KG1 (cell line): ENCODE measurements at regions not wholly inside any gene's neighbourhood (a gene's known extent, or its start where the extent isn't known, plus 50 kb on each side); places are given as distances from the start of the nearest gene placed in this dataset.

Experiments
- DNase-seq: peaks from one replicate; lab custom pipeline; 2025; lab: John Stamatoyannopoulos, UW

- DNase-seq = no peak
These were observed 1102.5 kb downstream of the CDH11 start for GRCh38 chr16:64019339-64019738.

DNA sequence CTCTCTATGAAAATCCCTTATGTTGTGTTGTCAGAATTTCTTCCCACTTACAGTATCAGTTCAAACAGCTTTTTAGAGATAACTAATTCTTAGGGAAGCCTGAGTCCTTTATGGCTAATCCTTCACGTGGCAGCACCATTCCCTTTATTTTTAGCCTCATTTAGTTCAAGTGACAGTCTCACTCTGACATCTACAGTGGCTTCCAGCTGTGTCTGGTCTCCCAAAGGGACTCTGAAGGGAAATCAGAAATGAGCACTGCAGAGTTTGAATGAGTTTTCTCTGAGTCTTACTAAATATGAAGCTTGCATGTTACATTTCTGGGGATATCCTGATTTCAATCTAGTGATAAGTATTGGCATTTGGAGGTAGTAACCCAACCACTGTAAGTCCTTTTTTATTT is 1104.1 kb downstream of the CDH11 start:
- no peak for DNase-seq

DNA sequence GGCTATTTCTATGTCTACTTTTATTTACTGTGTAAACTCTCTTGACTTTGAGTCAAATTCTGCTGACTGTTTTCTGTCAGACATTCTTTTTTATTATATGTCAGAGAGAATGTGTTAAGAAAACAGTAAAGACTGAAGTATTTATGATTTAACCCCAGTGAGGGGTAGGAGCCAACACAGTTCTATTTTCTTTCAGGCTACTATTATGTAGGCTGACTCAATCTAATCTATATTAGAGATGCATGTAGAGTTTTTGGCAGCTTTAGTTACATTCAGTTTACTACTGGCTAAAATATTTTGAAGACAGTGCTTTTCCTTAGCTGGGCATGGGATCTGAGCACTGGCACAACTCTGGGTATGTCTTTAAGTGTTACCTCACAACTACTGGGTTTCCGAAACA is 1108.0 kb downstream of the CDH11 start:
- DNase-seq = no peak

DNA sequence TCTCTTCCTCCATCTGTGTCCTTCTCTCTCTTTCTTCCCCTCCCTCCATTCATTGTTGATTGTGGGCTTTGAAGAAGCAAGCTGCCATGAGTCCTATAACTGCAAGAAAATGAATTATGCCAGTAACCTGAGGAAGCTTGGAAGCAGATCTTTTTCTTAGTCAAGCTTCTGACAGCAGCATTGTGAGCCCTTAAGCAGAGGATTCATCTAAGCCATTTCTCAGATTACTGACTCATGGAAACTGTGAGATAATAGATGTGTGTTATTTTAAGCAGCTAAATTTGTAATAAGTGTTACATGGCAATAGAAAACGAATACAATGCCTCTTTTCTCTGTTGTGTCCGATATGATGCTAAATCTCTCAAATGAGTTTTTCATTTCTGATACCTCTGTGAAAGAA is 1109.7 kb downstream of the CDH11 start:
- DNase-seq = no peak

- no peak for DNase-seq
These were observed 1110.2 kb downstream of the CDH11 start for GRCh38 chr16:64011650-64012049.

DNA sequence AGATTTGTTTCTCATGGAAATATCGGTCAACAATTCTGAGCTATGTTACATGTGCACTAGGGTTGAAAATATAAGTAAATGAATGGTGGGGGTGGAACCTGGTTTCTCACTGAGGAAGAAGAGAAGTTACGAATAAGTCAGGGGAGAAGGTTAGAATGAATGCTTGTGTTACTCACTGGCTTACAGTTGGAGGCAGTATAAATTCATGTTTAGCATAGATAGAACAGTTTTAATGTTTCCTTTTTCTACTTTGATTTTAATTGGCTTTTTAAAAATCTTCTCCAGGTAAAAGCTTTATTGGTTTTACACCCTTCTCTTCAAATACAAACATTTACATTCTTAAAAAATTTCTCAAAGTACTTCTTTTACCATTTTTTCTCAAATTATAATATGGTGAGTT is 1113.7 kb downstream of the CDH11 start:
- DNase-seq = no peak

DNA sequence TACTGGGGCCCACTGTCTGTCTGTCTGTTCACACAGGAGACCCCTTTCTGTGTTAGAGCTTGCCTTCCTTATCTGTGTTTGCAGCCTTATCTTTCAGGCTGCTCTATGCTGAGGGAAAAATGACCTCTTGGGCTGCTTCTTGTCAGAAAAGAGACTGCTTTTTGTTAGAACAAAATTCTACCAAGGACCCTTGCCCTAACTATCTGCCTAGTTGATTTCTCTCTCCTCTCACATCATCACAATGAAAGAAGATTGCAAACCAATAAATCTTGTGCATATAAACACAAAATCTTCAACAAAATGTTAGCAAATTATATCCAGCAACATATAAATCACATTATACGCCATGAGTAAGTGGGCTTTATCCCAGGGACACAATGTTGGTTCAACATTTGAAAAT is 1117.7 kb downstream of the CDH11 start:
- DNase-seq = no peak

DNA sequence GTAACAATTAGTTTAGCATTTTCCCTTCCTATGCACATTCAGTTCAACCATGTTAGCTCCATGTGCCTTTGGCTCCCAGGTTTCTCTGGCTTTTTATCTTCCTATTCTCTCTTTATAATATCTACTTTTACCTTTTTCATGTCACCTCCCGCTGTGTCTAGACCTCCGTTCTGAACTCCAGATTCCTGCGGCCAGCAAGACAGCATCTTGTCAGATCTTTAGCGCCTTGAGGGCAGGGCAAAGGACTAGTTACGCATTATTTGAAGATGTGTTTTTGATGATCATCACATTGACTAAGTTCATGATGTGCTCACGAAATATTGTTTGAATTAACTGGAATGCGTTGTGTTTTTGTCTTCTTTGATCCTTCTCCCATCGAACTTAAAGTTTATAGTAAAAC is 1126.8 kb downstream of the CDH11 start:
- DNase-seq = no peak

DNA sequence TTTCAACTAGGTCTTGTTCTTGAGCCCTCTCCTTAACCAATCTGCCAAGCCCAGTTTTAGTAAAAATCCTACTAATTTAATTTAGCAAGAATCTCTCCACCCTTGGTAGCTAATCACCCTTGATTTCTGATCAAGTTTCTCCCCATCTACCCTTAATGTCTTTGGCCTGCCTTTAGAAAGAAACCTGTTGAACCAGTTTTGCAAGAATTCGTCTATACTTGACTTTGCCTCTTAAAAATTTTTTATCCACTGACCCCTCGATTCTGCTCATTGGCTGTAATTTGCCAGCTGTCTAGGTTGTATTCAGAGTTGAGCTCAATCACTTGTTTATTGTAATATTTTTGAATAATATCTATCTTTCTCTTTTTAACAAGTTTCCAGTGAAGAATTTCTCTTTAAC is 1138.5 kb downstream of the CDH11 start:
- no peak for DNase-seq

GRCh38 chr16:63982741-63983140 is 1139.1 kb downstream of the CDH11 start:
- DNase-seq = no peak

- DNase-seq = no peak
These were observed 1139.8 kb downstream of the CDH11 start for GRCh38 chr16:63982110-63982509.

GRCh38 chr16:63981639-63982038 is 1140.2 kb downstream of the CDH11 start:
- DNase-seq = no peak

- no peak for DNase-seq
These were observed 1141.1 kb downstream of the CDH11 start for GRCh38 chr16:63980763-63981162.

DNA sequence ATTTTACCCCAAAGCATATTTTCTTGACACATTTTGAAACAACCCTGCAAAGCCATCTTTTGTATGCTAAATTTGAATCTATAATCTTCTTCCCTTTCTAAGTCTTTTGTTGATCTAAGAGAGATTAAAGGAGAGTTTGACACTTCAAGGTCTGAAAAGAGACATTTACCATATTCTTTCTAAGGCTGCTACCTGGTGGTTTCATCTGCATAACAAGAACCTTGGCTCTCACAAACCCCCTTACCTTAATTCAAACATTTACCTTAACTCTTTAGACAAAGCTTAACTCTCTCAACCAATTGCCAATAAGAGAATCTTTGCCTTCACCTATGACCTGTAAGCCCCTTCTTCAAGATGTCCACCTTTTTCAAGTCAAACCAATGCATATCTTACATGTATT is 1143.6 kb downstream of the CDH11 start:
- DNase-seq = no peak

GRCh38 chr16:63976345-63976744 is 1145.5 kb downstream of the CDH11 start:
- no peak for DNase-seq

GRCh38 chr16:63975669-63976068 is 1146.2 kb downstream of the CDH11 start:
- no peak for DNase-seq

DNA sequence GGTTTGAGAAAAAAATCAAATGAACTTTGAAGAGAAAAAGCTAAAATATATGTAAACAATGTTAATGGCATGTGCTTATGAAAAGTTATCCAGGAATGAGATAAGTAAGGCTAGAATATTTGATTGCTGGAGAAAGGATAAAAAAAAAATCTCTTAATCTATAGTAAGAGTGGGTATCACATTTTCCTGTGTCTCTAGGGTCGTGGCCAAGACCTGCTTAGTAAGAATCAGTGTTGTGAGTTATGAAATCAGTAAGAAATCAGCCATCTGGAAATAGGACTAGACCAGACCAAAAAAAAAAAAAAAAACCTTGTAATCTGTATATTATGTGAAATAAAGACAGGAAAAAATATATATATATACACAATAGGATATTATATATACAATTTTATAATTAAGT is 1153.9 kb downstream of the CDH11 start:
- no peak for DNase-seq

GRCh38 chr16:63960321-63960720 is 1161.5 kb downstream of the CDH11 start:
- DNase-seq = no peak

- no peak for DNase-seq
These were observed 1174.8 kb downstream of the CDH11 start for GRCh38 chr16:63947022-63947421.

GRCh38 chr16:63945806-63946205 is 1176.1 kb downstream of the CDH11 start:
- no peak for DNase-seq

- DNase-seq = no peak
These were observed 1178.3 kb downstream of the CDH11 start for GRCh38 chr16:63943566-63943965.

- no peak for DNase-seq
These were observed 1183.2 kb downstream of the CDH11 start for GRCh38 chr16:63938661-63939060.

- no peak for DNase-seq
These were observed 1188.0 kb downstream of the CDH11 start for GRCh38 chr16:63933841-63934240.

GRCh38 chr16:63928421-63928820 is 1193.4 kb downstream of the CDH11 start:
- DNase-seq = no peak

DNA sequence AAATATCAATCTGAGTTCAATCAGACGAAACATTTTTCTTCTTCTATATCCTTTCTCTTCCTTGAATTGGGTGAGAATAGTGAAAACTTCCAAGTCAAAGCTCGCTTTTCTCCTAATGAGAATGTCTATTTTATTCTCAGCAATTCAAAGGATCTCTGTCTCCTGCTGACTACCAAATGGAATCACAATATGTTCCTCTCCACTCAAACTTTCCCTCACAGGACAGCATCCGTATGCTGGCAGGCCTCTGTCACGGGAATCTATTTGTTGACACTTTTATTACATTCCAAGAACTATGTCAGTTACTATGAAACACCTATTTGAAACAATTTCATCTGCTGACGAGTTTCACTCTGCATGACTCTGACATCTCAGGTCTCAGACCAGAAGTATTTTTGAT is 1196.6 kb downstream of the CDH11 start:
- DNase-seq = no peak
